GM19239 (cell line): ENCODE measurements at regions not wholly inside any gene's neighbourhood (a gene's known extent, or its start where the extent isn't known, plus 50 kb on each side); places are given as distances from the start of the nearest gene placed in this dataset.

Source experiments
- DNase-seq: peaks from one replicate; pipeline ENCODE4 v3.0.0; 2011; ENCODE audit warnings: low spot score; ENCODE audit not compliant: insufficient read length
- FAIRE-seq: peaks from 2 replicates; lab custom pipeline; 2011; peaks lifted over from hg19 to GRCh38; lab: Jason Lieb, UNC

DNA sequence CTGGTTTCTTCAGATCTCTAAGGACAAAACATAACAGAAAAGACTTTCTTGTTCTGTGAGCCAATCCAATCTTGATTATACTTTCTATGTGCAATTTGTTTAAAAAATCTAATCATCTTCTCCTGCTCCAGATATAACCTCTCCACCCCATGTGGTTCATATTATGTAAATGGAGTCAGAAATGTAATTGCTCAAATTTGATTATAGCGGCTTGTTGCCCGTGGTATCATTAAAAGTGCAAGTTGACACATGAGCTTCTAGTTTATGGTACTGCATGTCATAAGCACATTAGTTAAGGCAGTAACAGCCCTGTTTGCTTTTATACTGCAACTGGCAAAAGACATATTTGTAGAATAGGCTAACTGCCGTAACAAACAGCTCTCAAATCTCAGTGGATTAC is 715.1 kb upstream of the CDH7 start:
- no peak for DNase-seq
- FAIRE-seq = no peak

DNA sequence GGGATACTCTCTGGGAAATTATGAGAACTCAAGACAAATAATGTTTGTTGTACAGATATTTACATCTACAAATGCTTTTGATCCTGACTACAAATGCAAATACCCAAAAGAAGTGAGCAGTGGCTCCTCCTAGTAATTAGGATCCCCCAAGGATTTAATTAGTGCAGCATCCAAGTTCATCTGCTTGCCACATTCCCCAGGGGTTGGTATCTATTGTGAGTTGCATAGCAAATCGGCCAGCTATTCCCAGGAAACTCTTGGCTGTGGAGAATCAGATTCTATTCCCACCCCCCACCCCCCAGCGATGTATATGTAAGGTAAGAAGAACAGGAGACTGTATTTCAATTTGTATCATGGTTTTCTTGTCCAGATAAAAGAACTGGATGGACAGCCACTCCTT is 725.1 kb upstream of the CDH7 start:
- no peak for FAIRE-seq
- DNase-seq = no peak

DNA sequence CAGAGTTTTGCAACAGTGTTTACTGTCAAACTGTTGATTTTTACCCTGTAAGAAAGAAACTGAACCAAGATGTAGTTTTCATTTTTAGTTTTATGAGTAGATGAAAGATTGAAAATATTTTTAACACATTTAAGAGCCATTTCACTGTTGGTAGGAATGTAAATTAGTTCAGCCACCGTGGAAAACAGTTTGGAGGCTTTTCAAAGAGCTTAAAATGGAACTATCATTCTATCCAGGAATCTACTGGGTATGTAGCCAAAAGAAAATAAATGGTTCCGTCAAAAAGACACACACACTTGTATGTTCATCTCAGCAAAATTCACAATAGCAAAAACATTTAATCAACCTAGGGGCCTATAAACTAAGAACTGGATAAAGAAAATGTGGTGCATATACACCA is 729.8 kb upstream of the CDH7 start:
- DNase-seq (no peak), FAIRE-seq (no peak)

GRCh38 chr18:65018184-65018583 is 732.6 kb upstream of the CDH7 start:
- FAIRE-seq = no peak
- no peak for DNase-seq

DNA sequence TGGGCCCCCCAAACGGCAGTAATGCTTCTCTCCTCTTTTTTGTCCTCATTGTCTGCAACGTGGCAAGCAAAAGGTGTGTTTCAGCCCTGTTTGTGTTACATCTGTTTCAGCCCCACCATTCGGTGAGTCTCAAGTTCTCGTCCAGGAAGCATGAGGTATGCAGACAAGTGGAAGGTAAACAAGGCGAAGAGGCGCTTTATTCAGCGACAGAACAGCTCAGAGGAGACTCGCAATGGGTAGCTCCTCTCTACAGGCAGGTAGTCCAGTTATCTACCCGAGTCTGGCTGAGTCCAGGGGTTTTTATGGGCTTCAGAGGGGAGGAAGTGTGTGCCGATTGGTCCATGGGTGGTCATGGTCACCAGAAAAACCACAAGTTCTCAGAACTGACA is 733.4 kb upstream of the CDH7 start:
- FAIRE-seq (no peak), DNase-seq (no peak)

- DNase-seq (no peak), FAIRE-seq (no peak)
Measured at GRCh38 chr18:65016631-65017371, 734.0 kb upstream of the CDH7 start.

- FAIRE-seq (no peak), DNase-seq (no peak)
Measured at GRCh38 chr18:64994370-64994769, 756.4 kb upstream of the CDH7 start.

GRCh38 chr18:64993695-64994094 is 757.1 kb upstream of the CDH7 start:
- no peak for FAIRE-seq
- no peak for DNase-seq

GRCh38 chr18:64992654-64993053 is 758.2 kb upstream of the CDH7 start:
- FAIRE-seq (no peak), DNase-seq (no peak)

- FAIRE-seq = no peak
- DNase-seq = no peak
Measured at GRCh38 chr18:64991102-64991501, 759.7 kb upstream of the CDH7 start.

GRCh38 chr18:64986906-64987495 is 763.8 kb upstream of the CDH7 start:
- DNase-seq = no peak
- no peak for FAIRE-seq

DNA sequence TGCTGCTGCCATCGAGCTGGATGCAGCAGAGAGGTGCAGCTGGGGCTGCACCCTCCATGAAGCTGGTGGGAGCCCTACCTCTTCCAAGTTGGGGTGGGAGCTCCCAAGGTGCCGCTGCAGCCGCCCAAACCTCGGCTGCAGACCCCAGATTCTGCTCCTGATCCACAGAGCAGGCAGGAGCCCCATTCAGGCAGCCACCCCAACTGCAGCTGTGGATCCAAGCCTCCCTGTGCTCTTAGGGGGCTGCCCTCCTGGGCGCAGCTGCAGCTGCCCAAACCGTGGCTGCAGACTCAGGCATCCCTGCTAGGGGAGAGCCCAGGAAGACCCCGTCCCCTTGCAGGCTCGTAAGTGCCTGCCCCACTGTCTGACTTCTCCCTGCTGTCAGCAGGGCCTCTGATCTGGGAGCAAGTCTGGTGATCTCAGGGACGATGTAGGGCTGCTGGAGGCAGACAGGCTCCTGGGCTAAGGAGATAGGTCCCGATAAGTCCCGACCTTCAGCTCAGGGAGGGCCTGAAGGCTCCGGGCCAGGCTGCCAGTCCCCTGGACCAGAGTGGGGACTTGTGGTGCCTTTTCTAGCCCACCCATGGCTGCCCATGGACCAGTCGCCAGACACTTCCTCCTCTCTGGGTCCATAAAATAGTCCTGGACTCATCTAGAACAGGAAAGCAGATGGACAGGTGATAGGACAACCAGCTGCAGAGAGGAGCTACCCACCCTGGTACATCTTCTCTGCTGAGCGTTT is 767.1 kb upstream of the CDH7 start:
- DNase-seq (no peak), FAIRE-seq (no peak)

DNA sequence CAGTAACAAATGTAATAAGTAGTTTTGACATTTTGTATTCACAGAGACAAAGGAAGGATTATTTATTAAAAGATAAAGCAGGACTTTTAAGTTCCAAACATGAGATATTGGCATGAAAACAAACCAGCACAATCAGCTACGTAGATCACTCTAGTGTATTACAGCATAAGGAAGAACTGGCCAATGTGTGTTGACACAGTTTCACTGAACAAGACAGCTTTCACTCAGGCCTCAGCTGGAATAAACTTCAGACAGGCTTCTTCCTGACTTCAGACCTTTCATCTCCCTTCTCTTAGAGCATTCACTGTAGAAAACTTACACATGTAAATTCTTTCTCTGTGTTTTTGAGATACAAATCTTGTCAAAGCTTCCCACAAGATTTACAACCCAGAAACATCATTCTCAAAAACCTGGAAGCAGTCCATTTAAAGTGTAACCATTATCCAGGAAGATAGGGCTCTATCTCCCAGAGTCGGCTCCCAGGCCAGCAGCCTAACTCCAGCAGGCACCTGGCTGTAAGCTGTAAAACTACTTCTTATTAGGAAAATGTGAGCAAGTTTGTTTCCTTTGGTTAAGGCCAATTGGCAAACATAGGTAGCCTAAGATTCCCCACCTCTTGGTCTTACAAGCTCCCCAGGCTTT is 768.3 kb upstream of the CDH7 start:
- no peak for FAIRE-seq
- DNase-seq = no peak

DNA sequence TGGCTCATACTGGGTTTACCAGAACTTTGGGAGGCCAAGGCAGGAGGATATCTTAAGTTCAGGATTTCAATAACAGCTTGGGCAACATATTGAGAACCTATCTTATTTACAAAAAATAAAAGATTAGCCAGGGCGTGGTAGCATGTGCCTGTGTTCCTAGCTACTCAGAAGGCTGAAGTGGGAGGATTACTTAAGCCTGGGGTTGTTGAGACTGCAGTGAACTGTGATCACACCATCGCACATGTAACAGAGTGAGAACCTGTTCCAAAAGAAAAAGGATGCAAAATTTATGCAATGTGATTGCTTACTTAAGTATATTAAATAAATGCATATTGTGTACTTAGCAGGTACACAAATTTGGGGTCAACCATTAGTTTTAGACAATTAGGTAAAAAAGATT is 768.9 kb upstream of the CDH7 start:
- no peak for FAIRE-seq

GRCh38 chr18:64979791-64980190 is 771.0 kb upstream of the CDH7 start:
- FAIRE-seq = no peak

More for the DNA sequence above, 768.9 kb upstream of the CDH7 start:
- DNase-seq = no peak

GRCh38 chr18:64974391-64975125 is 776.3 kb upstream of the CDH7 start:
- no peak for FAIRE-seq
- no peak for DNase-seq

More at GRCh38 chr18:64979791-64980190, 771.0 kb upstream of the CDH7 start:
- DNase-seq = no peak

- DNase-seq = no peak
- FAIRE-seq = no peak
Measured at GRCh38 chr18:64972545-64972944, 778.3 kb upstream of the CDH7 start.

DNA sequence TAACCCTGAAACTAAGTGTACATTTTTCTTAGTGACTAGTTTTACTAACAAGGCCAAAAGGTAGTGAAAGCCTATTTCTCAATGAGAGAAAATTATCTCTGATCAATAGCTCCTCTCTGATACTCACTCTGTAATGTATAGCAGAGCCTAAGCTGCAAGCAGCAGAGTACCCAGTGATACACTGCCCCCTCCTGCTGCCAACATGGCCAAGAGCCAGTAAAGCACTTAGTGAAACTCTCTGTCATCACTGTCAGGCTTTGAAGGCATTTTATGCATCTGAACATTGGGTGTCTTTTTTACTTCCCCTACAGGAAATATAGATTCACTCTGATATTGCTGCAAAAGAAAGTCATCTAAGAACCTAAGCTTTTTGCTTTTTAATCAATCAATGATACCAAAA is 784.1 kb upstream of the CDH7 start:
- no peak for DNase-seq
- no peak for FAIRE-seq

- no peak for FAIRE-seq
- no peak for DNase-seq
Measured at GRCh38 chr18:64956465-64956864, 794.3 kb upstream of the CDH7 start.

GRCh38 chr18:64949885-64950284 is 800.9 kb upstream of the CDH7 start:
- no peak for DNase-seq
- FAIRE-seq = no peak
